AG09309 (cell line): ENCODE measurements at regions not wholly inside any gene's neighbourhood (a gene's known extent, or its start where the extent isn't known, plus 50 kb on each side); places are given as distances from the start of the nearest gene placed in this dataset.

Experiments
- DNase-seq: peaks from one replicate; pipeline ENCODE4 v3.0.0-alpha.2; 2010; ENCODE audit warnings: low read depth
- H3K4me3 ChIP-seq: 2 replicates; pipeline ENCODE4 v1.5.1; 2011; ENCODE audit warnings: mild to moderate bottlenecking, low read depth, low read length, moderate library complexity; ENCODE audit not compliant: control insufficient read depth
- CTCF ChIP-seq: IDR thresholded peaks from 2 replicates; pipeline ENCODE4 v1.5.1; 2011; ENCODE audit warnings: mild to moderate bottlenecking, low read depth, low read length, inconsistent platforms; ENCODE audit not compliant: insufficient read depth, control insufficient read depth; ENCODE audit errors: missing control alignments

- TF ChIP-seq CTCF = no peak
- no peak for DNase-seq
- no peak overlapping the region for H3K4me3 ChIP-seq
These were observed 423.9 kb upstream of the PITX2 start for GRCh38 chr4:111046811-111047210.

GRCh38 chr4:111048316-111048715 lies 425.4 kb upstream of the PITX2 start:
- H3K4me3 ChIP-seq = no peak overlapping the region
- DNase-seq = no peak
- TF ChIP-seq CTCF = no peak

- no peak for TF ChIP-seq CTCF
- H3K4me3 ChIP-seq = no peak overlapping the region
- peak; percentile 80 for DNase-seq
These were observed 441.6 kb upstream of the PITX2 start for GRCh38 chr4:111064342-111064993.

- no peak for TF ChIP-seq CTCF
- DNase-seq = no peak
- no peak overlapping the region for H3K4me3 ChIP-seq
These were observed 443.1 kb upstream of the PITX2 start for GRCh38 chr4:111066001-111066400.

GRCh38 chr4:111066447-111066846 lies 443.6 kb upstream of the PITX2 start:
- no peak for DNase-seq
- no peak overlapping the region for H3K4me3 ChIP-seq
- TF ChIP-seq CTCF = no peak

- no peak for TF ChIP-seq CTCF
- H3K4me3 ChIP-seq = no peak overlapping the region
- peak; percentile 5 for DNase-seq
These were observed 444.0 kb upstream of the PITX2 start for GRCh38 chr4:111066887-111067286.
